ENCODE measurements at regions not wholly inside any gene's neighbourhood (a gene's known extent, or its start where the extent isn't known, plus 50 kb on each side); places are given as distances from the start of the nearest gene placed in this dataset.
A peak's percentile ranks its signal among the peaks of the same experiment; 100 is the strongest.

DNA sequence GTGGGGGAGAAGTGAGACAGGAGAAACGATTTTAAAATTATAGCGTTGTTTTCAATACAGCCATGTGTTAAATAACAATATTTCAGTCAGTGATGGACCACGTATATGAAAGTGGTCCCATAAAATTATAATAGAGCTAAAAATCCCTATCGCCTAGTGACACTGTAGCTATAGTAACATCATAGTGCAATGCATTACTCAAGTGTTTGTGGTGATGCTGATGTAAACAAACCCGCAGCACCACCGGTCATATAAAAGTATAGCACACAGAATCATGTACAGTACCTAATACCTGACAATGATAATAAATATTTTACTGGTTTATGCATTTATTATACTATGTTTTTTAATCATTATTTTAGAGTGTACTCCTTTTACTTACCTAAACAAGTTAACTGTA is 407.4 kb upstream of the SEMA6A start:
- CTCF ChIA-PET, result no interaction called here
- no peak overlapping the region for H3K4me3 Mint-ChIP-seq (ENCODE audit: low read depth, unreplicated experiment)
- H3K4me1 Mint-ChIP-seq (ENCODE audit: low read depth, unreplicated experiment), result no peaks in the 10 kb centered on the region
- H3K27ac Mint-ChIP-seq (ENCODE audit: unreplicated experiment), result no peak overlapping the region
- intact Hi-C loops (cut with micrococcal nuclease; ENCODE audit: unreplicated experiment), result no loop called here
- no TSS peak for BruUV-seq (replicated peaks)
- DNase-seq, result no peak
- H3K9me3 Mint-ChIP-seq (ENCODE audit: low read depth, unreplicated experiment), result no peaks in the 10 kb centered on the region
- H3K36me3 Mint-ChIP-seq (ENCODE audit: insufficient read depth, unreplicated experiment), result no peaks in the 10 kb centered on the region
- TF ChIP-seq, protein P1, sequence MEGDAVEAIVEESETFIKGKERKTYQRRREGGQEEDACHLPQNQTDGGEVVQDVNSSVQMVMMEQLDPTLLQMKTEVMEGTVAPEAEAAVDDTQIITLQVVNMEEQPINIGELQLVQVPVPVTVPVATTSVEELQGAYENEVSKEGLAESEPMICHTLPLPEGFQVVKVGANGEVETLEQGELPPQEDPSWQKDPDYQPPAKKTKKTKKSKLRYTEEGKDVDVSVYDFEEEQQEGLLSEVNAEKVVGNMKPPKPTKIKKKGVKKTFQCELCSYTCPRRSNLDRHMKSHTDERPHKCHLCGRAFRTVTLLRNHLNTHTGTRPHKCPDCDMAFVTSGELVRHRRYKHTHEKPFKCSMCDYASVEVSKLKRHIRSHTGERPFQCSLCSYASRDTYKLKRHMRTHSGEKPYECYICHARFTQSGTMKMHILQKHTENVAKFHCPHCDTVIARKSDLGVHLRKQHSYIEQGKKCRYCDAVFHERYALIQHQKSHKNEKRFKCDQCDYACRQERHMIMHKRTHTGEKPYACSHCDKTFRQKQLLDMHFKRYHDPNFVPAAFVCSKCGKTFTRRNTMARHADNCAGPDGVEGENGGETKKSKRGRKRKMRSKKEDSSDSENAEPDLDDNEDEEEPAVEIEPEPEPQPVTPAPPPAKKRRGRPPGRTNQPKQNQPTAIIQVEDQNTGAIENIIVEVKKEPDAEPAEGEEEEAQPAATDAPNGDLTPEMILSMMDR (IDR thresholded peaks at IDR 0.05; ENCODE audit: unreplicated experiment), result no peak
- H3K27me3 Mint-ChIP-seq (ENCODE audit: unreplicated experiment), result no peaks in the 10 kb centered on the region

DNA sequence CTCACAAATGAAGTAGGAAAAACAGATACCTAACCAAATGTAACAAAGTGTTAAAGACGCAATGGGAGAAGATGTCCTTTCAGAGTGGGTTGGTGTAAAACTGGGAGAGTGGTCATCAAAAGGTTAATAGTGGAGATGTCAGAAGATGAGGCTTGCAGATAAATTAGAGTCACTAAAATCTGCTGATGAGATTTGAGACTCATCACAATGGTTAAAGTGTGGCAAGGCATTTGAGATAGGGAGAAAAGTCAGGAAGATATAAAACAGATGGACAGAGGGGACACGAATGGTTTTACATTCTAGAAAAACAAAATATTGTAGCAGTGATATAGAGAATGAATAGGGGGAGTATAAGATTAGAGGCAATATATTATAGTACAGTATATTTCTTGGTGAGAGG is 406.0 kb upstream of the SEMA6A start:
- Mint-ChIP-seq H3K36me3 (ENCODE audit: insufficient read depth, unreplicated experiment) (no peaks in the 10 kb centered on the region), H3K9me3 (ENCODE audit: low read depth, unreplicated experiment) (no peaks in the 10 kb centered on the region), H3K4me3 (ENCODE audit: low read depth, unreplicated experiment) (no peak overlapping the region), H3K27me3 (ENCODE audit: unreplicated experiment) (no peaks in the 10 kb centered on the region), H3K27ac (ENCODE audit: unreplicated experiment) (no peak overlapping the region), H3K4me1 (ENCODE audit: low read depth, unreplicated experiment) (no peaks in the 10 kb centered on the region)
- no peak for DNase-seq
- no TSS peak for BruUV-seq (replicated peaks)
- CTCF ChIA-PET, result no interaction called here
- TF ChIP-seq, protein P1 (IDR thresholded peaks at IDR 0.05; ENCODE audit: unreplicated experiment), result no peak
- intact Hi-C loops (cut with micrococcal nuclease; ENCODE audit: unreplicated experiment), result no loop called here

DNA sequence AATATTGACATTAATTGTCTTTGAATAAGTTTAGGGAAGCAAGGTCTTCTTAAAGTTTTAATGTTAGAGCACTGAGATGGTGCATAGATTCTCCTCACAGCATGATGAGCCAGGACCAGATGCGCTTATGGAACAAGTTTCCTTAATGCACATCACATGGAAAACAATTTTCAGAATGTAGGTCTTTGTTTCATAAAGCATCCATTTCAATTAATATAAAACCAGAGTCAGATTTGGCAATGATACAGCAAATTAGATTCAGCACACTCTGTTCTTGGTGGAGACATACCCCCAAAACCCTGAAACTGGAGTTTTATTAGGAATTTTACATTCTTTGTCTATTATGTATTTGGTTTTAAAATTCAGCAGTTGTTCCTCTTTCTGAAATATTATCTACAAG is 402.1 kb upstream of the SEMA6A start:
- H3K36me3 Mint-ChIP-seq (ENCODE audit: insufficient read depth, unreplicated experiment), result no peaks in the 10 kb centered on the region

GRCh38 chr5:116971131-116971530 is 396.5 kb upstream of the SEMA6A start:
- CTCF ChIA-PET, result no interaction called here
- no peaks in the 10 kb centered on the region for H3K36me3 Mint-ChIP-seq (ENCODE audit: insufficient read depth, unreplicated experiment)
- H3K4me3 Mint-ChIP-seq (ENCODE audit: low read depth, unreplicated experiment), result no peak overlapping the region
- no TSS peak for BruUV-seq (replicated peaks)
- H3K4me1 Mint-ChIP-seq (ENCODE audit: low read depth, unreplicated experiment), result no peaks in the 10 kb centered on the region
- H3K27ac Mint-ChIP-seq (ENCODE audit: unreplicated experiment), result no peak overlapping the region
- TF ChIP-seq, protein P1 (IDR thresholded peaks at IDR 0.05; ENCODE audit: unreplicated experiment), result no peak
- intact Hi-C loops (cut with micrococcal nuclease; ENCODE audit: unreplicated experiment), result no loop called here
- no peak for DNase-seq
- H3K9me3 Mint-ChIP-seq (ENCODE audit: low read depth, unreplicated experiment), result peaks cover 2% of the 10 kb centered on the region
- no peaks in the 10 kb centered on the region for H3K27me3 Mint-ChIP-seq (ENCODE audit: unreplicated experiment)

More for the DNA sequence above, 402.1 kb upstream of the SEMA6A start:
- H3K27me3 Mint-ChIP-seq (ENCODE audit: unreplicated experiment), result no peaks in the 10 kb centered on the region
- CTCF ChIA-PET, result no interaction called here
- no peak overlapping the region for H3K27ac Mint-ChIP-seq (ENCODE audit: unreplicated experiment)
- TF ChIP-seq, protein P1 (IDR thresholded peaks at IDR 0.05; ENCODE audit: unreplicated experiment), result no peak
- no peaks in the 10 kb centered on the region for H3K4me1 Mint-ChIP-seq (ENCODE audit: low read depth, unreplicated experiment)
- peaks cover 2% of the 10 kb centered on the region for H3K9me3 Mint-ChIP-seq (ENCODE audit: low read depth, unreplicated experiment)
- no peak overlapping the region for H3K4me3 Mint-ChIP-seq (ENCODE audit: low read depth, unreplicated experiment)
- intact Hi-C loops (cut with micrococcal nuclease; ENCODE audit: unreplicated experiment), result no loop called here
- BruUV-seq (replicated peaks), result no TSS peak
- no peak for DNase-seq

- BruUV-seq (replicated peaks), result no TSS peak
- H3K9me3 Mint-ChIP-seq (ENCODE audit: low read depth, unreplicated experiment), result peaks cover 2% of the 10 kb centered on the region
- H3K4me3 Mint-ChIP-seq (ENCODE audit: low read depth, unreplicated experiment), result no peak overlapping the region
- H3K27me3 Mint-ChIP-seq (ENCODE audit: unreplicated experiment), result no peaks in the 10 kb centered on the region
- H3K4me1 Mint-ChIP-seq (ENCODE audit: low read depth, unreplicated experiment), result no peaks in the 10 kb centered on the region
- DNase-seq, result peak; percentile 11
- H3K36me3 Mint-ChIP-seq (ENCODE audit: insufficient read depth, unreplicated experiment), result no peaks in the 10 kb centered on the region
- intact Hi-C loops (cut with micrococcal nuclease; ENCODE audit: unreplicated experiment), result no loop called here
- H3K27ac Mint-ChIP-seq (ENCODE audit: unreplicated experiment), result no peak overlapping the region
- TF ChIP-seq, protein P1 (IDR thresholded peaks at IDR 0.05; ENCODE audit: unreplicated experiment), result no peak
- CTCF ChIA-PET, result no interaction called here
Measured at GRCh38 chr5:116970318-116970717, 395.7 kb upstream of the SEMA6A start.
